Activated naive CD8-positive, alpha-beta T cell treated with anti-CD3 and anti-CD28 coated beads for 36 hours (primary cell): ENCODE measurements at regions not wholly inside any gene's neighbourhood (a gene's known extent, or its start where the extent isn't known, plus 50 kb on each side); places are given as distances from the start of the nearest gene placed in this dataset.

Source experiments
- DNase-seq: peaks from one replicate; pipeline ENCODE4 v3.0.0; 2021
- H3K27ac Mint-ChIP-seq: one replicate; pipeline ENCODE4 v1.8.0; 2022; ENCODE audit warnings: mild to moderate bottlenecking, moderate library complexity, mixed read lengths
- H3K27me3 Mint-ChIP-seq: one replicate; pipeline ENCODE4 v1.8.0; 2022; ENCODE audit warnings: mild to moderate bottlenecking, mixed read lengths
- H3K36me3 Mint-ChIP-seq: one replicate; pipeline ENCODE4 v1.8.0; 2021; ENCODE audit warnings: mild to moderate bottlenecking, mixed read lengths
- H3K4me1 Mint-ChIP-seq: one replicate; pipeline ENCODE4 v1.8.0; 2021; ENCODE audit warnings: mixed read lengths
- H3K4me3 Mint-ChIP-seq: one replicate; pipeline ENCODE4 v1.8.0; 2022; ENCODE audit warnings: mild to moderate bottlenecking, moderate library complexity, mixed read lengths
- H3K9me3 Mint-ChIP-seq: one replicate; pipeline ENCODE4 v1.8.0; 2022; ENCODE audit warnings: mixed read lengths

DNA sequence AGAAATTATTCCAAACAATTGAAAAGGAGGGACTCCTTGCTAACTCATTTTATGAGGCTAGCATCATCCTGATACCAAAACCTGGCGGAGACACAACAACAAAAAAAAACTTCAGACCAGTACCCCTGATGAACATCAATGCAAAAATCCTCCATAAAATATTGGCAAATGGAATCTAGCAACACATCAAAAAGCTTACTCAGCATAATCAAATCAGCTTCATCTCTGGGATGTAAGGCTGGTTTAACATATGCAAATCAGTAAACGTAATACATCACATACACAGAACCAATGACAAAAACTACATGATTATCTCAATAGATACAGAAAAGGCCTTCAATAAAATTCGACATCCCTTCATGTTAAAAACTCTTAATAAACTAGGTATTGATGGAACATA is 440.1 kb downstream of the NUF2 start:
- DNase-seq: no peak
- H3K4me3 Mint-ChIP-seq: no peak overlapping the region
- H3K27ac Mint-ChIP-seq: no peak overlapping the region
- peaks cover 16% of the 10 kb centered on the region for H3K9me3 Mint-ChIP-seq
- no peaks in the 10 kb centered on the region for H3K27me3 Mint-ChIP-seq
- no peaks in the 10 kb centered on the region for H3K36me3 Mint-ChIP-seq
- H3K4me1 Mint-ChIP-seq: no peaks in the 10 kb centered on the region

DNA sequence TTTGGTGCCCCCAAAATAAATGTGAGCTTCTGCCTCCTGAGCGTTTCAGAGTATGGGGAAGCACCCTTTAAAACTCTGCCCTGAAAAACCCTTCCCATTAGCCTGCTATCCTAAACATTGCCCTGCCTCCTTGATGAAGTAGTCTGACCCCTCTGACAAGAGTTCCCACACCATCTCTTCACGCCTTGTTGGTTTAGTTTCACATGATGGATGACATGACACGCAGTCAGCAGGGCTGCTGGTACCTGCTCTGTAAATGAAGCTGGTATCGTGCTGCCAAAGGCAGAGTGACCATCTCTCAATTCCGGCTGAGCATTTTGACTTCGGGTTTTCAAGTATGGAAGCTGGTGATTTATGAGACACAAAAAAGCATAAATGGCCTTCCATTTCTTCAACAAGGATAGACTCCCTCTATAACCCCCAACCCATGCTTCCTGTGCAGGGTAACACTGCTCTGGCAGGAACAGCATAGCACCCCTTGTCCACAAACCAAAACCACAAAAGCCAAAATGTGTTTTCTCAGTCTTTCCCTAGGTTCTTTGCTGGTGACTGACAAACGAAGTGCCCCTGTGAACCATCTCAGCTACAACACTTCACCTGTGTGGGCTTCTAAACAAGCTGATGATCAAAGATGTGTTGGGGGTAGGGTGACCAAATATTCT is 444.6 kb downstream of the NUF2 start:
- Mint-ChIP-seq H3K27ac (no peak overlapping the region), H3K27me3 (no peaks in the 10 kb centered on the region), H3K9me3 (peaks cover 12% of the 10 kb centered on the region), H3K4me1 (no peaks in the 10 kb centered on the region), H3K36me3 (no peaks in the 10 kb centered on the region), H3K4me3 (no peak overlapping the region)
- no peak for DNase-seq

DNA sequence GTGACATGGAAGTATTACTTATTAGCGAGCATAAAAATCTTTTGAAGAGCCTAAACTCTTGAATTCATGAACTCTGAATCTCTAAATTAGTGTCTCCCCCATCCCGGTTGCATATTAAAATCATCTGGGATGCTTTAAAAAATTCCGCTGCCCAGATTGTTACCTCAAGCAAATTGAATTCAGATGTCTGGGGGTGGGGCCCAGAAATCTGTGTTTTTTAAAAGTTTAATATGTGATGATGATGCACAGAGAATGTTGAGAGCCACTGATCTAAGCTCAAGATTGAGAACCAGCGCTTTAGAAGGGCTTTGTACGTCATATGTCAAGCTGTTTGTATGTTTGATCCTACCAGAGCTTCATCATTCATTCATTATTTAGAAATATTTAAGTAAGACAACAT is 446.8 kb downstream of the NUF2 start:
- DNase-seq: no peak
- Mint-ChIP-seq H3K9me3 (peaks cover 10% of the 10 kb centered on the region), H3K27me3 (no peaks in the 10 kb centered on the region), H3K27ac (no peak overlapping the region), H3K4me3 (no peak overlapping the region), H3K4me1 (no peaks in the 10 kb centered on the region), H3K36me3 (no peaks in the 10 kb centered on the region)

DNA sequence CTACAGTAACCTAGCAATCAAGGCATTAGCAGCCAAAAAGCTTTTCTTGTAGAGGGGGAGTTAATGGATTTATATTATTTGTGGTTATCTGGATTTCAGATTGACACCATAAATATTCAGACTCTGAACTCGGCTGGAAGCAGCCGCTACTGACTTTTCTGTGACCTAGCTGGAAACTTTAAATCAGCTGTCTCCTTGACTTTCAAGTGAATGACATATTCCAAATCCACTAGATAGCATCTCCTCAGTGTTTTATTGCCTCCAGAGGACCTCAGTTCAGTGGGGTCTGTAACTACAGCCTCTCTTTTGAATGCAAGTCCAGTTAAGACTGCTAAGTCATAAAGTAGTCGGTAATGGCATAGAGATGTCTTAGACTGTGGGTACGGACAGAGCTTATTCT is 448.5 kb downstream of the NUF2 start:
- Mint-ChIP-seq H3K4me1 (no peaks in the 10 kb centered on the region), H3K27me3 (no peaks in the 10 kb centered on the region), H3K9me3 (peaks cover 11% of the 10 kb centered on the region), H3K27ac (no peak overlapping the region), H3K4me3 (no peak overlapping the region), H3K36me3 (no peaks in the 10 kb centered on the region)
- no peak for DNase-seq

DNA sequence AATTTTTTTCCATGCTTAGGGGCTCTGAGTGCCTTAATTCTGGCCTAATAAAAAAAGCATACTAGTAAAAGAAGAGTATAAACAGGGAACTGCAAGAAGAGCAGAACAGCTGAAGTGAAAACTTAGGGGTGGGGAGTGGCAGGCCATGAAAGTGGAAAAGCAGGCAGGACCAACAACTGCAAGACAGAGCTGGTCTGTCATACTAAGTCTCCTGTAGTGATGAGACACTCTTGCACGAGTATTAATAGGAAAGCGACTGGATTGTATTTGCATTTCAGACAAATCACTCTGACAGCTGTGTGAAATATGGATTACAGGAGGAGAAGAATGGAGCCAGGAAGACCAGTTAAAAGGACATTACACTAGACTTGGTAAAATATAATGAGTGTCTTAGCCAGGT is 449.9 kb downstream of the NUF2 start:
- no peaks in the 10 kb centered on the region for H3K36me3 Mint-ChIP-seq
- H3K27ac Mint-ChIP-seq: no peak overlapping the region
- H3K4me1 Mint-ChIP-seq: no peaks in the 10 kb centered on the region
- no peak for DNase-seq
- no peak overlapping the region for H3K4me3 Mint-ChIP-seq
- peaks cover 8% of the 10 kb centered on the region for H3K9me3 Mint-ChIP-seq
- no peaks in the 10 kb centered on the region for H3K27me3 Mint-ChIP-seq

DNA sequence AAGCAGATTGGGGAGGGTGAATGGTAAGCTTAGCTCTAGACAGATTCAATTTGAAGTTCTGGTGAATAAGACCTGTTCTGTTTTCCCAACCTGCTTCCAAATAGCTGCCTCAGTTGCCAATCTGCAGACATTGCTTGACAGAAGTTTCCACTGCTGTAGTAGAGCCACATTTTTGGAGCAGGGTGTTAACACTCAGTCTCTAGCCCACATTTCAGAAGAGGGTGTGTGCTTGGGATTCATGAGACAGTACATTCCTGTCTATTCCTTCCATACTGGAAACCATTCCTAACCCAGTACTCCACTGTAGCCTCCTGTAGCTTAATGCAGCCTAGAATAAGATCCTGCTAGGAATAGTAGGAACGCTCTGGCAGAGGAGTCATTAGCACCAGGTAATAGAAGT is 450.5 kb downstream of the NUF2 start:
- H3K4me3 Mint-ChIP-seq: no peak overlapping the region
- H3K9me3 Mint-ChIP-seq: peaks cover 8% of the 10 kb centered on the region
- no peak for DNase-seq
- H3K4me1 Mint-ChIP-seq: no peaks in the 10 kb centered on the region
- H3K27ac Mint-ChIP-seq: no peak overlapping the region
- H3K36me3 Mint-ChIP-seq: no peaks in the 10 kb centered on the region
- H3K27me3 Mint-ChIP-seq: no peaks in the 10 kb centered on the region

DNA sequence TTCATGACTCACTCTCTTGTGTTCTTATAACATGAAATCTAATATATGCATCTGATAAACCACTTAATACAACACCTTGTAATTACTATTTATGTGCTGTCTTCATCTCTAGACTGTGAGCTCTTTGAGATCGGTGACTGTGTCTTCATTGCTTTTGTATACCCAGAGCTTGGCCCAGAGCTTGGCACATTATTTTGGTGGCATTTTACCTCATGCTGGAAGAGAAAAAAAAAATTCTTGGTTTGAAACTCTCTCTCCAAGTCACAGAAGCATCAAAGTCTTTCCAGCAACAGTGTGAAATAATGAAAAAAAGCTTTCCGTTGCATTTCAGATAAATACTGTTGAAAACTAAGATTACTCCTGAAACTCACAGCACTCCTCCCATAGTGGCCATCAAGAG is 451.6 kb downstream of the NUF2 start:
- DNase-seq: no peak
- H3K9me3 Mint-ChIP-seq: peaks cover 8% of the 10 kb centered on the region
- no peak overlapping the region for H3K4me3 Mint-ChIP-seq
- no peaks in the 10 kb centered on the region for H3K4me1 Mint-ChIP-seq
- H3K36me3 Mint-ChIP-seq: no peaks in the 10 kb centered on the region
- H3K27me3 Mint-ChIP-seq: no peaks in the 10 kb centered on the region
- H3K27ac Mint-ChIP-seq: no peak overlapping the region

DNA sequence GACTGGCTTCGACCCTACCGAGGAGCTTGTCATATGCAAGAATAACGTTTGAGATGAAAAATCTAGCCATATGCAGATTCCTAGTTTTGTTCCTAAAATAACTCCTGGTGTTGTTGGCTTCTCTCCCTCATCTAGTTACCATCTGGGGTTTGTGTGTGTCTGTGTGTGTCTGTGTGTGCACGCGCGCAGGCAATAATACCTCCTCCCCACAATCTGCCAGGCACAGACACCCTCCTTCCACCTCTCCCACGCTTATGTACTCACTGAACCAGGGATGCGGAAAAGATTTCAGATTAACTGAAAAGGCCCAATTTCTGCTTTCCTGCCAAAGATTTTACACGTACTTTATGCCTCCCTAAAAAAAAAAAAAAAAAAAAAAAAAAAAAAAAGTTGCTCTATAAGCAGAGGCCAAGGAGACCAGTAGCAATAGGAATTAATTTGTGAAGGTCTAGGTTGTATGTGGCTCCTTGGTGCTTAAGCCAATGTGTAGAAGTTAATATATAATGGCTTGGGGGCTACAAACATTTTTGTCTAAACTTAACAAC is 452.7 kb downstream of the NUF2 start:
- Mint-ChIP-seq H3K36me3 (no peaks in the 10 kb centered on the region), H3K4me1 (no peaks in the 10 kb centered on the region), H3K27ac (no peak overlapping the region), H3K27me3 (no peaks in the 10 kb centered on the region), H3K9me3 (peaks cover 8% of the 10 kb centered on the region), H3K4me3 (no peak overlapping the region)
- no peak for DNase-seq

DNA sequence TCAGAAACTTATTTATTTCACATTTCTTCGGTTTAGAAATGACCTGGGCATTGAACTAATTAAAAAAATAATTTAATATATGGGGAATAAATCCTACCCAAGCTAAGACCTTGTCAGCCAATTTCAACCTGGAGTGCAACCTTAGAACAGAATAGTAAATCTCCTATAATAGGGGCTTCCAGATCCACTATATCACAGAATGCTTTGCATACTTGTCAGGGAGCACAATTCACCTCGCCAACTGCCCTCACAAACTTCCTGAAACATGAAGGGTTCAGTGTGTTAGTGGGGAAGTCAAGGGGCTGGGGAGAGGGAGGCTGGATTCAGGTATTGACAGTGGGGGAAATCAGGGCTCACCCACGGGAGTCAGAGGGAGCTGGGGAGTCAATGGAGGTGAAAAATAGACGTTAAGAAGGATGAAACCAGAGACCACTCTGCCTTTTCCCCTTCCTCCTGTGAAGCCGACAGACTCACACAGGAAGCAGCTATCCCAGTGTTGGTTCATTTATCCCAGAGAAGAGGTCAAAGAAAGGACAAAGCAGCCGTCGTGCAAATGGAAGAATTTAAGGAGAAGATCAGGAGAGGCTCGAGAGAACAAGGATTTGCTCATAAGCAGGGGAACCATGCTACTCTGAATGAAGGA is 453.3 kb downstream of the NUF2 start:
- no peak overlapping the region for H3K4me3 Mint-ChIP-seq
- peaks cover 5% of the 10 kb centered on the region for H3K9me3 Mint-ChIP-seq
- no peaks in the 10 kb centered on the region for H3K27me3 Mint-ChIP-seq
- no peaks in the 10 kb centered on the region for H3K36me3 Mint-ChIP-seq
- H3K27ac Mint-ChIP-seq: no peak overlapping the region
- H3K4me1 Mint-ChIP-seq: no peaks in the 10 kb centered on the region
- DNase-seq: no peak

DNA sequence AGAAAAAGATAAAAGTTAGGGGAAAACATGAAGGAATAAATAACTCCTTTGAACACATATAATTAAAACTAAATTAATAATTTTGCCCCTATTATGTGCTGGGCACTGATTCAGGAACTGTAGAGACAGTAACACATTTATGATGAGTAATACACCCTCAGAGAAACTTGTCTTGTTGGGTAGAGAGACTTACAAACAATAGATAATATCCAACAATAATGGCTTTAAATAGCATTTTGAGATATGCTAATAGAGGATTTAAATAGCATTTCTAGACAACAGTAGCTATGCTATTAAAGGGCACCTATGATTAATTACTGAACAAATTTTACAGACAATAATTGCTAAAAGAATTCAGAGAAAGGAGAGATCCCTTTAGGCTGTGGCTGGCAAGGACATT is 455.5 kb downstream of the NUF2 start:
- no peak overlapping the region for H3K4me3 Mint-ChIP-seq
- no peak for DNase-seq
- no peaks in the 10 kb centered on the region for H3K36me3 Mint-ChIP-seq
- peaks cover 5% of the 10 kb centered on the region for H3K9me3 Mint-ChIP-seq
- H3K27ac Mint-ChIP-seq: no peak overlapping the region
- H3K4me1 Mint-ChIP-seq: no peaks in the 10 kb centered on the region
- no peaks in the 10 kb centered on the region for H3K27me3 Mint-ChIP-seq

DNA sequence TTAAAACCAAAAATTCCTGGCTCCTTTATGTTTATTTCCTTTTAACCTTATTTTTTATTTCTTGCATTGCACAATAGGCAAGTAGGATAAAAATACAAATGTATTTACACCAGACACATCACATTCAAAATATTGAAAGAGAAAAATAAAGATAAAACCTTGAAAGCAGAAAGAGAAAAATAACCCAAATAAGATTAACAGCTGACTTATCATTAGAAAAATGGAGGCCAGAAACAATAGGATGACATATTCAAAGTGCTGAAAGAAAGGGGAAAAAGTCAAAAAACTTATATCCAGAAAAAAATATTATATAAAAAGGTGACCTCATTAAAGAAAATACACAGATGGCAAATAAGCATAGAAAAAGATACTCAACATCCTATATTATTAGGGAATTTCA is 459.4 kb downstream of the NUF2 start:
- H3K4me3 Mint-ChIP-seq: no peak overlapping the region
- no peak for DNase-seq
- no peaks in the 10 kb centered on the region for H3K27me3 Mint-ChIP-seq
- H3K4me1 Mint-ChIP-seq: no peaks in the 10 kb centered on the region
- H3K36me3 Mint-ChIP-seq: no peaks in the 10 kb centered on the region
- peaks cover 3% of the 10 kb centered on the region for H3K9me3 Mint-ChIP-seq
- no peak overlapping the region for H3K27ac Mint-ChIP-seq

DNA sequence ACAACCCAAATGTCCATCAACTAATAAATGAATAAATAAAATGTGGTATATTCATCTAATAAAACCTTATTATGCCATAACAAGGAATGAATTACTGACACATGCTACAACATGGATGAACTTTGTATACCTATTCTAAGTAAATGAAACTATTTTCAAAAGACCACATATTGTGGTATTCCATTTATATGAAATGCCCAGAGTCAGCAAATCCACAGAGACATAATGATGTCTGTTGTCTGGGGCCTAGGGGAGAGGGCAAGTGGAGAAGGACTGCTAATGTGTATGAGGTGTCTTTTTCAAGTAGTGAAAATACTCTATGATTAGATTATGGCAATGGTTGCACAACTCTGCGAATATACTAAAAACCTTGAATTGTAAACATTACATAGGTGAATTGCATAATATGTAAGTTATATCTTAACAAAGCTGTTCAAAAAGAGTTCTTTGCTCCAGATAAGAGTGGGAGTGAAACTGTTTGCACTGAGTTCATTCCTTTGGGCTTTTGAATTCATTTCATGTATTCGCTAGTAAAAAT is 464.2 kb downstream of the NUF2 start:
- H3K4me3 Mint-ChIP-seq: no peak overlapping the region
- DNase-seq: no peak
- peaks cover 3% of the 10 kb centered on the region for H3K9me3 Mint-ChIP-seq
- H3K27ac Mint-ChIP-seq: no peak overlapping the region
- H3K4me1 Mint-ChIP-seq: no peaks in the 10 kb centered on the region
- H3K27me3 Mint-ChIP-seq: no peaks in the 10 kb centered on the region
- no peaks in the 10 kb centered on the region for H3K36me3 Mint-ChIP-seq

DNA sequence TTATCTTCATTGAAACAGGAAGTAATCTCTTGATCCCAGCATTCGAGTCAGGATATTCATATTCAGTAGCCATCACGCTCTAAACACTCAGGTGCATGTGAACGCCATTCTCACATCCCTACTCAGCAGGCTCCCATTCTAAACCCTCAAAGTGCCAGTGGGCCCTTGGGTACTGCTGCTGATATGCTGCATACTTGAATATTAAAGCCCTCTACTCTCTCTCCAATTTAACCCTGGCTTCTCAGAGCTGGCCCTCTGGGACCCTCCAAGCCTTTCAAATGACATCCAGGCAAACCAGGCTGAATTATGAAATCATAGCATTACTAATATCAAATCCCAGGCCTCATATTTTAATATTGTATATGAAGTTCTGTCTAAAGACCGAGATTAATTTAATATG is 468.2 kb downstream of the NUF2 start:
- DNase-seq: no peak
- Mint-ChIP-seq H3K27me3 (no peaks in the 10 kb centered on the region), H3K27ac (no peak overlapping the region), H3K4me1 (no peaks in the 10 kb centered on the region), H3K4me3 (no peak overlapping the region), H3K36me3 (no peaks in the 10 kb centered on the region), H3K9me3 (peaks cover 4% of the 10 kb centered on the region)

DNA sequence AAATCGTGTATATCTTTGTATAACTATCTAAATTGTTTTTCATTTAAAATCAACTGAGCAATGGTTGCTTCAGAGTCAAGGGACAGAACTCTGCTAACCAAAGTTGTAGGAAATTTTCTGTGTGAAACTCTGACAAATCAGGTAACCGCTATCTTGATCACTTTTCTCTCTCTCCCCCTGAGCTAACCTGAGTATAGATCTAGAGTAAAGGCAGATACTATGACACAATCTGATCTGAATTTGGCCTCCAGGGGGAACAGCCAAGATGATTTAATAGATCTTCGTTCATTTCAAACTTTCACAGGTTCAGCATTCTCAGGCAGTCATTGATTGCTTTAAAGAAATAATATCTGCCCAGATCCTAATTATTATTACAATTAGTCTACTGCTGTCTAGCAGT is 472.8 kb downstream of the NUF2 start:
- Mint-ChIP-seq H3K4me3 (no peak overlapping the region), H3K4me1 (no peaks in the 10 kb centered on the region), H3K27me3 (no peaks in the 10 kb centered on the region), H3K36me3 (no peaks in the 10 kb centered on the region), H3K9me3 (peaks cover 4% of the 10 kb centered on the region), H3K27ac (no peak overlapping the region)
- DNase-seq: no peak

DNA sequence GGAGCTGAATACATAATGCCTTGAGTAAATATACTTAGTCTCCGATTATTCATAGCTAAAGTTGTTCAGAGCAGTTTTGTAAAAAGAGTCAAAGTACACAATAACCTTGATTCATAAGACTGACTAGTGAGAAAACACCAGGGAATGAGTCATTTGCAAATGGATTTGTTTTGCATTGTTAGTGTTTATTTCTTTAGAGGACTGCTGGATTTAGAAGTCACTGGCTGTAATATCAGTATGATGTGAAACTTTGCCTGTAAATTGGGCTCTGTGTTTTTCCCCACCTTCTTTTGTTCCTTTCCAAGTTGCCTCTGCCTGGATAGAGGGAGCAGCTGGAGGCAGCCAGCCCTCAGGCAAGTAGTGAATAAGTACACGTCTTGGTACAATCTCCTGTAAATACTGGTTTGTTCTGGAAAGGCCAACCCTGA is 474.7 kb downstream of the NUF2 start:
- Mint-ChIP-seq H3K9me3 (peaks cover 5% of the 10 kb centered on the region), H3K36me3 (no peaks in the 10 kb centered on the region), H3K27ac (no peak overlapping the region), H3K4me1 (no peaks in the 10 kb centered on the region), H3K4me3 (no peak overlapping the region), H3K27me3 (no peaks in the 10 kb centered on the region)
- no peak for DNase-seq

DNA sequence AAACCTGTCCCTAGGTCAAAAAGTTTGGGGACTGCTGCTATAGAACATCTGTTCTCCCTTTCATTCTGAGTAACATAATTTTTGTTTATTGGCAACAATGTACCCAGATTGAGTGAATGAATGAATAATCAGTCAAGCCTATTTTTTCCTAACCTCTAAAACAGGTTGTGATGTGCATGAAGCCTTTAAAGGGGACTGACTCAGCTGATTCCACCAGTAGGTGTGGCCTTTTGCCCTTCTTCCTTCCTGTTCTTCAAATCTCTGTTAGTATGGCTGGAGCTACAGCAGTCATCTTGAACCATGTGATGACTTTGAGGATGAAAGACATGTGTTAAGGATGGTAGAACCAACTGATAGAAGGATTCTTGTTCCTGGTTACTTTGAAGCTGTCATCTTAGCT is 476.1 kb downstream of the NUF2 start:
- no peak overlapping the region for H3K4me3 Mint-ChIP-seq
- no peaks in the 10 kb centered on the region for H3K27me3 Mint-ChIP-seq
- peaks cover 1% of the 10 kb centered on the region for H3K9me3 Mint-ChIP-seq
- H3K27ac Mint-ChIP-seq: no peak overlapping the region
- no peaks in the 10 kb centered on the region for H3K36me3 Mint-ChIP-seq
- H3K4me1 Mint-ChIP-seq: no peaks in the 10 kb centered on the region
- DNase-seq: no peak
